ENCODE measurements at regions not wholly inside any gene's neighbourhood (a gene's known extent, or its start where the extent isn't known, plus 50 kb on each side); places are given as distances from the start of the nearest gene placed in this dataset.
"Not testable (repeated sequence)": the region's sequence is repeated elsewhere in the genome, so short reads cannot be mapped to it uniquely, and the experiment has no call there.

DNA sequence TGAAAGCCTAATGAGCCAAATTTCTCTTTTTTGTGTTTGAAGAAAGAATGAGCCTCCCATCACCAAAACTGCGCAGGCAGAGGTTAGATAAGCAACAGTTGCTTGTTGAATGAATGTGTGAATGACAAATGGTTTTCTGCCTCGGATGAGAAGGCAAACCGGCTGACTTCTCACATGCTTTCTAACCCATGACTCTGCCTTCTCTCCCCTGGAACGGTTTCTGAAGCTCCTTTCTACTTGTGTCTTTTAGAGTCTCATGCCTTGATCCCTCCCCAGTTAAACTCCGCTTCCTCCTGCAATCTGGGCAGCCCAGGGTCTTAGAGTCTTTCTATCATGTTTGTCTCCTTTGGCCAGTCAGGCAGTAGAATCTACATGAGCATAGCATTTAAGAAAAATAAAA is 342.1 kb upstream of the NCAM1 start:
- DNase-seq (ENCODE audit: low spot score) = no peak
- in situ Hi-C loops (cut with HindIII; ENCODE audit: low sequenced_read_pairs) = no loop called here

DNA sequence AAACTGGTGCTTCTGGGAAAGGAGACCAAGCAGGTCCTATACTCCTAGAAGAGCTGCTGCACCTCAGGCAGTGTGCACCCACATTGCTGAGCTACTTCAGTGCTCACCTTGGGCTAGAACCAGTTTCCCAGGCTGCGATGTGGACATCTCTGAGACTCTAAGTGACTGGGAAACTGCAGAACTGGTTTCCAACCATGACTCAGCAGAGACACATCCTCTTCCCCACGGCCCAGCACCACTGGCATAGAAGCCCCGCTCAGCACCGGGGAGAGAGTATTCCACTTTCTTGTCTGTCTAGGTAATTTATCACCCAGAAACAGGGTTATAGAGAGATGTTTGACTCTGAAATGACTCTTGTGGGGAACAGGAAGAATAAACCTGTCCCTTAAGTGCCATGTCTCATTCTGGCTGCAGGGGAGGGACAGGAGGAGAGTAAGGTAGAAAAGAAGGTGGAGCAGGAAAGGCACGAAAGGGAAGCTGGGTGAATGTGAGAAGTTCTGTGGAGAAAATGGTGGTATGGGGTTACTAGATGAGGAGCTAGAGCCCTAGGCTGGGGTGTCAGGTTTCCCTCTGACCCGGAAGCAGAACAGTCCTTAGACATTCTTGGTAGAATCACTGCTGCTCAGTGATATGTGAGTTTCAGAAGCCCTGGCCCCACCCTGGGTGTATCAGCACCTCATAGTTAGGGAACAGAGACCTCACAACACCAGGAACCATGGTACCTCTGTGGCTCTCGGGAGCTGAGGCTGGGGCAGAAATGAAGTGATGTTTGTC is 340.4 kb upstream of the NCAM1 start:
- in situ Hi-C loops (cut with HindIII; ENCODE audit: low sequenced_read_pairs) = no loop called here
- DNase-seq (ENCODE audit: low spot score) = no peak

DNA sequence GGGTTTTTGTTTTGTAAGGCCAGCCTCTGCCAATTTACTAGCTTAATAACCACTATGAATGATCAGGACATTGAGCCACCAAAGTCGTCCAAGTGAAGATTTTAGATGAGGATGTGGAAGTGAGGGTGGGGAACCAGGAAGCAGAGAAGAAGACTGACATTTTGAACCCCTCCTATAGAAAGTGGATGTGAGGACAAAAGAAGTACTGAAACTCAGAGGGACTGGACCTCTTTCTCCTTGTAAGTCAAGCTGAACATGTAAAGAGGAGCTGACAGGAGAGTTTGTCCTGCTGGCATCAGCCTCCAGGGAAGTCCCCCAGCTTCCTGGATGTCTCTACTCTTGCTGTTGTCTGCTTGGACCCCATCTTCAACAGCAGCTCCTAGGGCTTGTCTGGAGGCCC is 338.2 kb upstream of the NCAM1 start:
- DNase-seq (ENCODE audit: low spot score) = no peak
- in situ Hi-C loops (cut with HindIII; ENCODE audit: low sequenced_read_pairs) = no loop called here

DNA sequence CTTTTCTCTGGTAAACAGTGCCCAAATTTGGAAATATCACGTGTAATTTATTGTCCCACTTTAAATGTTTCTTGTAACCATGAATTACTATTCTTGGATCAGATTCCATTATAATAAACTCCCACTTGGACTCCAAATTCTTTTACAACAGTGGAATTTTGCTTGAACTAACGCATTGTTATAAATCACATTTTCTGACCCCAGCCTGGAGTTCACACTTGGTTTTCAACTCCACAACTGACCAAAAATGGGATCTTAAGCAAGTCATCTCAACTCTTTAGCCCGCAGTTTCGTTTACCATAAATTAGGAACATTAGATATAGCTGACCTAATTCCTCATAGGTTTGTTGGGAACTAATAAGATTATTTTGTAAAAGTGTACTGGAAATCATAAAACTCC is 336.8 kb upstream of the NCAM1 start:
- no peak for DNase-seq (ENCODE audit: low spot score)
- in situ Hi-C loops (cut with HindIII; ENCODE audit: low sequenced_read_pairs) = no loop called here

DNA sequence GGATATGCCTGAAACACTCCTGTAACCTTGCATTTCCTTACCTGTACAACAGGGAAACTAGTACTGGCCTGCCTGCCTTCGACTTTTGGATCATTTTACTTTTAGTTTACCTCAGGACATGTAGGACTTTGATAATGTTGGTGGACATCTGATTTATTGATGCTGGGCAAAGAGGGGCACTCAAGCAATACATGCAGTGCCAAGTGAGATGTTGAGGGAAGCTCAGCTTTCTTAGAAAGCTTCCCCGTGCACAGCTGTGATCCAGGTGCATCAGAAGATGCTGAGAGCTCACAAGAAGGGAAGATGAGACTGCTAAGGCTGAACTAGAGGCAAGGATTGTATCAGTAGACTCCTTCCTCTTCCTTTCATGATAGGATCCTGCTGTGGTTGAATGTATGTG is 336.2 kb upstream of the NCAM1 start:
- in situ Hi-C loops (cut with HindIII; ENCODE audit: low sequenced_read_pairs); DNase-seq (ENCODE audit: low spot score): not testable (repeated sequence)

DNA sequence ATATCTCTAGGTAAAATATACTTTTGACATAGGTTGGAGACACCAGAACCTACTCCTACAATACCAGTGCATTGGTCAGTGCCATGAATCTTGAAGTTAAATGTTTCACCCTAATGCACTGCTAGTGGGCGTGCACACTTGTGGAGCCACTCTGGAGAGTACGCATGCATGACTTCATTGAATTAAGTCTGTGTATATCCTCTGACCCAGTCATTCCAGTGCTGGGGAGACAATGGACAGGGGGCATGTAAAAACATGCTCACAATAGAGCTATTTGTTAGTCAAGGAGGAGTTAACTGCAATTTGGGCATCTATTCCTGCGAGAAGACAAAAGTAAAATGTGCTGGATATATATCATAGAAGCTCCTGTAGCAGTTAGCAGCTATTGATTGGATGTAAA is 335.4 kb upstream of the NCAM1 start:
- no peak for DNase-seq (ENCODE audit: low spot score)
- in situ Hi-C loops (cut with HindIII; ENCODE audit: low sequenced_read_pairs) = no loop called here

DNA sequence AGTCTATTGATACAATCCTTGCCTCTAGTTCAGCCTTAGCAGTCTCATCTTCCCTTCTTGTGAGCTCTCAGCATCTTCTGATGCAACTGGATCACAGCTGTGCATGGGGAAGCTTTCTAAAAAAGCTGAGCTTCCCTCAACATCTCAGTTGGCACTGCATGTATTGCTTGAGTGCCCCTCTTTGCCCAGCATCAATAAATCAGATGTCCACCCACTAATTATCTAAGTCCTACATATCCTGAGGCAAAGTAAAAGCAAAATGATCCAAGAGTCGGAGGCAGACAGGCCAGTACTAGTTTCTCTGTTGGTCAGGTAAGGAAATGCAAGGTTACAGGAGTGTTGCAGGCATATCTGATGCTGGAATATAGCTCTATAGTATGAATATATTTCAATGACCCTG is 334.5 kb upstream of the NCAM1 start:
- in situ Hi-C loops (cut with HindIII; ENCODE audit: low sequenced_read_pairs) = no loop called here
- no peak for DNase-seq (ENCODE audit: low spot score)

DNA sequence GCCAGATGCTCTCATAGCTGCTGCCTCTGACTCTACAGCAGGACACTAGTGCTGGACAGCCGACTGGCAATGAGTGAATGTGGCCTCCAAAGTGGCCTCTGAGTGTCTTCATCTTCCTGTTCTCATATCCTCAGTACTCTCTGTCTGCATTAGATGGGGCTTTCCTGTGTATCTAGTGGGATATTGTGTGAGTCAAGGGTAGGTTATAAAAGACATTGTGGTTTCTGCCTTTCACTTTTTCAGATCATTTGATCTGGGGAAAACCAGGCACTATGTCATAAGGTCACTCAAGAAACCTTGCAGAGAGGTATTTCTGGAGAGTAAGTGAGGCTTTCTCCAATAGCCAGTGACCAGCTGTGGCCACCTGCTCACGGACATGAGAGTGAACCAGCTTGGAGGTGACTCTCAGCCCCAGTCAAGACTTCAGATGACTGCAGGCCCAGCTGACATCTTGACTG is 333.6 kb upstream of the NCAM1 start:
- in situ Hi-C loops (cut with HindIII; ENCODE audit: low sequenced_read_pairs) = no loop called here

DNA sequence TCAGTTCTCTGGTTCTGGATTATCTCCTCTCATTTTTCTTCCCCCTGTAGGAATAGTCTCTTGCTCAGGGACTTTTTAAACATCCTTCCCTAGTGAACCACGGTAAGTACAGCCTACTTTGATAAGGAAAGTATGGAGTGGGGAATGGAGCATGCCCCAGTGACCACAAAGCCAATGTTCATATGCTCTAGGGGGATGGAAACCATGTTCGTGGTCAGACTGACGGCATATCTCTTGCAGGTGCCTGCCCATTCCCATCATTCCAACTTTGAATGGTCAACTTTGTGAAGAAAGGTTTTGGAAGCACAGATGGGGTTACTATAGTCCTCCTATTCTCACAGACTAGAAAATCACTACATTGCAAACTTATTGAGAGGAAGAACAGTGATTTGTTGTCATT is 332.5 kb upstream of the NCAM1 start:
- in situ Hi-C loops (cut with HindIII; ENCODE audit: low sequenced_read_pairs) = no loop called here
- DNase-seq (ENCODE audit: low spot score) = no peak

More for the DNA sequence above, 333.6 kb upstream of the NCAM1 start:
- DNase-seq (ENCODE audit: low spot score) = no peak

DNA sequence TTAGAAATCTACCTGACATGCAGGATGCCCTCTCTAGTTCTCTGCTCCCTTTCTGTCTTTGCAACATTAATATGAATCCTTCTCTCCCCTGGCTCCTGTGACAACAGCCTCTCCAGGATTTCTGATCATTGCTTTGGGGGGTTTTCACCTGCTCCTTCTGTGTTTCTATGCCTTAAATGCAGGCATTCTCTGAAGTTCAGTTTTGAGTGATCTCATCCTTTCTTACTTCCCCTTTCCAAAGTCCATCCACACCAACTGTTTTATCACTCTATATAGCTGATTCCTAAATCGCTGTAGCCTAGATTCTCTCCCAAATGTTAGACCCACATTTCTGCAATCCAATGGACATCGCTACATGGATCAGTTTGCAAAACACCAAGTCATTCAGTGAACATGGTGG is 330.7 kb upstream of the NCAM1 start:
- in situ Hi-C loops (cut with HindIII; ENCODE audit: low sequenced_read_pairs) = no loop called here
- DNase-seq (ENCODE audit: low spot score) = no peak

DNA sequence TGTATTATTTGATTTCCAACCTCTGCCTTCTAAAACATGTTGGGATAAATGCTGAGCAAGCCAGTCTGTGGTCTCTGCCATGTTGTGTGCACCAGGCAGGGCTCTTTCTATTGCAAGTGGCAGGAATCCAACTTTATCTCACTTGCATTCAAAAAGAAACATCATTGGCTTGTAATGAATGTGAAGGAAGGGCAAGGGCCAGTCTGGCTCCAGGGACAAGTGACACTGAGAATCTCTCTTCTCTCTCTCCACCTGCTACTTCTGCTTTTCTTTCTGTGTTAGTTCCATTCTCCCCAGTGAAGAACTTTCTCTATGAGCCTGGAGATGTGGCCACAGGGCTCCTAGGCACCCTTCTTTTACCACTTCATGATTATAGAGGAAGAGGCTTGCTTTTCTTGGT is 329.9 kb upstream of the NCAM1 start:
- in situ Hi-C loops (cut with HindIII; ENCODE audit: low sequenced_read_pairs) = no loop called here
- DNase-seq (ENCODE audit: low spot score) = no peak

DNA sequence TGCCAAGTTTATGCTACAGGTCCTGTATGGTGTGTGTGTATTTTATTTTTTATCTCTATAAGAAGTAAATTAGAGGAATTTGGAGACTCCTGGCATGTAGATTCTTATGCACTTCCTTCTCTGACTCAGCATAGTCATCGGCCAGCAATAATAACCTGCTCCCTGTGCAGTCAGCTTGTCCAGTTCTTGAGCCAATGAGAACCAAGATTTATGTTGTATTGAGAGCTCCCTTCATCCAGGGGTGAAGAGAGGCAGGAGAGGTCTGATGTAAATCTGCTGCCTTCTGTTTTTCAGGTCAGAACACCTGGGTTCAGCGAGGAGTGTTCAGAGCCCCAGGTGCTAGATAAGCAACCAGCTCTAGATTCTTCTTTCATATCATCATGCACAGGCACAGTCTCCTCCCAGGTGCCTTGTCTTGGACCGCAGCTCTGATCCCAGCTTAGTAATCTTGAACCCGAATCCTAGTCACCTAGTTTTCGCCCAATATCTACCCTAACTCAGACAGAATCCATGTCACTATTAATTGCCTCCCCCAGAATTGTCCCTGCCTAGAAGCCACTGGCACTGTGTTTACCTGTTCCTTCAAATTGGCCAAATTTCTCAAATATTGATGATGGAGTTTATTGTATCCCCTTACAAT is 328.2 kb upstream of the NCAM1 start:
- in situ Hi-C loops (cut with HindIII; ENCODE audit: low sequenced_read_pairs) = no loop called here
- no peak for DNase-seq (ENCODE audit: low spot score)

DNA sequence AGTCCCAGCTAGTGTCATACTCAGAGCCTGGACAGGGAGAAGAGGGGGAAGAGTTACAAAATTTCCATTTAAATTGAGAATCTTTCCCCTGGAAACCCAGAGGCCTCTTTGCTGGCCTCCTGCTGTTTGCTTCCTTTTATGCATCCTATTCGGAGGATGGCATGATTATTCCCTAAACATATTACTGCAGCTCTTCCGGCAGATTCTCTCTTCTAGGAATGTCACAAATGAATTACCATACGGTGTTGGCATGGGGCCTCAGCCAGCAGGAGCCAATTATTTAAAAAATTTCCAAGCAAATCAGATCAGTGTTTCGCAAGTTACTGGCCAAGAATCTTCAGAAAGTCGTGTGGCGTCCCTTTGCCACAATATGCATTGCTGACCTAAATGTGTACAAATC is 326.7 kb upstream of the NCAM1 start:
- in situ Hi-C loops (cut with HindIII; ENCODE audit: low sequenced_read_pairs) = no loop called here
- peak; percentile 29 for DNase-seq (ENCODE audit: low spot score)

DNA sequence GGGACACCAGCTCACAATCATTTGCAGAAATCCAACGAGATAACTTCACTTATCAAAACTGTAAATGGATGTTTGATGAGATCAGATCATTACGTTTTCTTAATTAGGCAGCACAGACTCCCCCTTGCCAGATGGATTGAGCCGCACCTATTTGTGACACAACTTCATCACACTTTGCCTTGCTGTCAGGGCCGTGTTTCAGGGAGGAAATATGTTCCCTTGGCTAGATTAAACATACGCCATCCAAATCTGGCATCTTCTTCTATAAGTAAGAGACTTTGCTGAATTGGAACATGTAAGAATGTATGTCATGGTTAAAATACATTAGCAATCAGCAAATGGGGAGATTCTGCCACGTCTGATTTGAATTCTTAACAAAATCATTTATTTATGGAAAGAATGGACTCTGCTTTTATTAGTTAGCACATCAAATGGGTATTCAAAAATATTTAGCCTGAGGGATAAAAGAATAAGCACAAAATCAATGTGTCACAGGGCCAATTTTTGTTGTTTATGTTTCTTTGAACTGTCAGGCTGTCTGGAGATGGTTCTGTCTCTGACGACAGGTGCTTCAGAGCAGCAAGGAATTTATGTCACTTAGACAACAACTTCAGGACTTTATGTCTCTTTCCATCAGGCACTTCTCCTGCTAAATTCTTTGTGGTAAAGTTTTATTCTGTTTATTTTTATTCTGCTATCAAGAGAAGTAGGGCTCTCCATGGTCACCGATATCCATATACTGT is 326.1 kb upstream of the NCAM1 start:
- peak; percentile 18 for DNase-seq (ENCODE audit: low spot score)
- in situ Hi-C loops (cut with HindIII; ENCODE audit: low sequenced_read_pairs) = no loop called here

DNA sequence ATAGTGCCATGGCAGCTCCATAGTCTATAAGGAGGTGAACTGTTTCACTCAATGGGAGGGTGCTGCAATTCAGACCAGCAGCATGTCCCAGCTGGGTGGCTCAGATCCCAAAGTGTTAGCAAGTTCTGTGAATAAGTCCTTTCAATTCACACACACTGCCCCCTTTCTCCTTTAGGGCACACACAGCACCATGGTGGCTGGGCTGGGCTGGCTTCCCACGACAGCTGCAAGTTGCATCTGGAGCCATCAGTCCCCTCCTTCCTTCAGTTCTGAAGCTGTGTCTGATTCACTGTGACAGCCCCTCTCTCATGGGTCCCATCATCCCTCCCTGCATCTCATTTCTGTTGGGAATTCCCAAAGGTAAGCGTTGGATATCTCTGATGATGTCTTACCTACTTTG is 324.1 kb upstream of the NCAM1 start:
- in situ Hi-C loops (cut with HindIII; ENCODE audit: low sequenced_read_pairs) = no loop called here

DNA sequence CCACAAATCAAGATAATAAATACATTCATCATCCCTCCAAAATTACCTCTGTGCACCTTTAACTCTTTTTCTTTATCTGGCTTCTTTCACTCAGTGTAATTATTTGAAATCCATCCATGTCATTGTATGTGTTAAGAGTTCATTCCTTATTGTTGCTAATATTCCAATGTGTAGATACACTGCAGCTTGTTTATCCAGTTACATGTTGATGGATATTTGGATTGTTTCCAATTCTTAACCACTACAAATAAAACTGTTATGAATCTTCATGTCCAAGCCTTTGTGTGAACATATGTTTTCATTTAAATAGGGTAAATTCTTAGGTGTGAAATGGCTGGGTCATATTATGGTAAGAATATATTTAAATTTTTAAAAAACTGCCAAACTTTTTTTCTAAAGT is 323.3 kb upstream of the NCAM1 start:
- no peak for DNase-seq (ENCODE audit: low spot score)
- in situ Hi-C loops (cut with HindIII; ENCODE audit: low sequenced_read_pairs) = no loop called here

More for the DNA sequence above, 324.1 kb upstream of the NCAM1 start:
- peak; percentile 12 for DNase-seq (ENCODE audit: low spot score)

DNA sequence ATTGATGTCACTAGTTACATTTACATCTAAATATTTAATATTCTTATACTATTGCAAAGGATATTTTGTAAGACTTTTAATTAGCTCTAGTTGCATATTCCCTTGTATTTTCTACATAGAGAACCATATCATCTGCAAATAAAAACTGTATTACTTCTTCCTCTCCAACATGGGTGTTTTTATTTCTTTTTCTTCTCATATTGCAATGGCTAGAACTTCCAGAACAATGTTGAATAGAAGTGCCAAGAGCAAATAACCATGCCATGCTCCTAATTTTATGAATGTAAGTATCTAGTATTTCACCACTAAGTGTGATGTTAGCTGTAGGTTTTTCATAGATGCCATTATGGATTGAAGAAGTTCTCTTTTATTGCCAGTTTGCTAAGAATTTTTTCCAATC is 321.8 kb upstream of the NCAM1 start:
- no peak for DNase-seq (ENCODE audit: low spot score)
- in situ Hi-C loops (cut with HindIII; ENCODE audit: low sequenced_read_pairs) = no loop called here

DNA sequence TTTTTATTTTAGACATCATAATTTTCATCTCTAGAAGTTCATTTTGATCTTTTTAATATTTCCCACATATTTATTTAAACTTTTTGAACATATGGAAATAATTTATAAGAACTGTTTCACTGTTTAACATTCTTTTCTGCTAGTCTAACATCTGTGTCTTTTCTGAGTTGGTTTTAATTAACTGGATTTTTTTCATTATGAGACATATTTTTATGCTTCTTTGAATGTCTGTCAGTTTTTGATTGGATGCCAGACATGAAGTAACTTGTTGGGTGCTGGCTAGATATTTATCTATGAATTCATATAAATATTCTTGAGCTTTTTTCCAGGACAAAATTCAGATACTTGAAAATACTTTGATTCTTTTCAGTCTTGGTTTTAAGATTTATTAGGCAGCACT is 317.8 kb upstream of the NCAM1 start:
- DNase-seq (ENCODE audit: low spot score) = no peak
- in situ Hi-C loops (cut with HindIII; ENCODE audit: low sequenced_read_pairs) = no loop called here

DNA sequence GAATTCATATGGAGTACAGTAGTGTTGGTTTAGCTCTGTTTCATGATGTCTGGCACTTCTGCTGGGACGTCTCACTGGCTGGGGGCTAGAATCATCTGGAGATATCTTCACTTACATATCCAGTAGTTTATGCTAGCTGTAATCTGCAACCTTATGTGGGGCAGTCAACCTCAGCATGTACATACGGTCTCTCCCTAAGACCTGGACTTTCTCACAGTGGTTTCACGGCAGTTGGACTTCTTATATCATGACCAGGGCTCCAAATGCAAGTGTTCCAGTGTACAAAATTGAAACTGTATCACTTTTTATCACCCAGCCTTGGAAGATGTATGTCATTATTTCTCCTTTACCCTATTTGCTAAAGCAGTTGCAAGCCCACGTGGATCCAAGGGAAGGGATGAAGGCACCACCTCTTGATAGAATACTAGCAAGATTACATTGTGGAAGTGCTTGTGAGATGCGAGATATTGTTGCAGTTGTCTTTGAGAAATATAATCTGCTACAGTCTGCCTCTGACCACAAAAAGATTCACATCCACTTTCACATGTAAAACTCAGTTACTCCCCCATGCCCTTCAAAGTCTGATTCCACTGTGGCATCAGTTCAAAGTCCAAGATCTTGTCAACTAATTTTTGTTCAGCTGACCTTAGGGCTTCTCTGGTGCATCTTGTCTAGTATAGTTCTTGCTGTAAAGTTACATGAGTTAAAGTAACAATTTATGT is 316.6 kb upstream of the NCAM1 start:
- in situ Hi-C loops (cut with HindIII; ENCODE audit: low sequenced_read_pairs) = no loop called here
- DNase-seq (ENCODE audit: low spot score) = no peak

DNA sequence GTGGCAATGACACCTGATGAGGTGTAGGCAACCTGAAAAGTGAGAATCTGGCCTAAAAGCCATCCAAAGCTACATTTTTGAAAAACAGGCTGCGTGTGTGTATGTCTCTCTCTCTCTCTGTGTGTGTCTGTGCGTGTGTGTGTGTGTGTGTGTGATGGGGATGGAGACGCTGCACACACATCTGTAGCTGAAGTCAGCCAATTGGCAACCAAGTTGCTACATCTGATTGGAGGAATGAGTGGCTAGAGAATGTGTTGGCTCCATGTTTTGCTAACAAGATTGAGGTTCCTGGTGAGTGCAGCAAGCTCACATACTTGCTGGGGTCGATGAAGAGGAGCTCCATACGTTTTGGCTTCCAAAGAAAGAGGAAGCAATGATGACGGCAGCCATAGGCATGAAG is 311.4 kb upstream of the NCAM1 start:
- in situ Hi-C loops (cut with HindIII; ENCODE audit: low sequenced_read_pairs) = no loop called here
- DNase-seq (ENCODE audit: low spot score) = no peak
